M059J (cell line): ENCODE measurements at regions not wholly inside any gene's neighbourhood (a gene's known extent, or its start where the extent isn't known, plus 50 kb on each side); places are given as distances from the start of the nearest gene placed in this dataset.

Experiments used
- DNase-seq: peaks from one replicate; pipeline ENCODE4 v3.0.0-alpha.2; 2012; ENCODE audit warnings: low read depth

- DNase-seq = no peak
Observed at GRCh38 chr1:62988867-62989266, 204.9 kb downstream of the ATG4C start.

GRCh38 chr1:62989497-62989896, 205.6 kb downstream of the ATG4C start:
- DNase-seq = no peak

GRCh38 chr1:62991152-62991551, 207.2 kb downstream of the ATG4C start:
- DNase-seq = no peak

GRCh38 chr1:62993844-62994243, 209.9 kb downstream of the ATG4C start:
- no peak for DNase-seq

- no peak for DNase-seq
Observed at GRCh38 chr1:62995173-62995572, 211.2 kb downstream of the ATG4C start.

GRCh38 chr1:62997884-62998283, 214.0 kb downstream of the ATG4C start:
- no peak for DNase-seq

- no peak for DNase-seq
Observed at GRCh38 chr1:62998845-62999649, 215.1 kb downstream of the ATG4C start.

- DNase-seq = no peak
Observed at GRCh38 chr1:63000508-63000907, 216.6 kb downstream of the ATG4C start.

- DNase-seq = peak; percentile 19
Observed at GRCh38 chr1:63004868-63005267, 220.9 kb downstream of the ATG4C start.

GRCh38 chr1:63005812-63006211, 221.9 kb downstream of the ATG4C start:
- peak; percentile 34 for DNase-seq

- no peak for DNase-seq
Observed at GRCh38 chr1:63009421-63009820, 225.5 kb downstream of the ATG4C start.

GRCh38 chr1:63010913-63011660, 227.2 kb downstream of the ATG4C start:
- DNase-seq = no peak

GRCh38 chr1:63012339-63012738, 228.4 kb downstream of the ATG4C start:
- no peak for DNase-seq

GRCh38 chr1:63014267-63014666, 230.3 kb downstream of the ATG4C start:
- DNase-seq = no peak

- DNase-seq = no peak
Observed at GRCh38 chr1:63022319-63022718, 238.4 kb downstream of the ATG4C start.

GRCh38 chr1:63023171-63023570, 239.2 kb downstream of the ATG4C start:
- DNase-seq = no peak

- DNase-seq = no peak
Observed at GRCh38 chr1:63023637-63024036, 239.7 kb downstream of the ATG4C start.

- DNase-seq = peak; percentile 28
Observed at GRCh38 chr1:63024132-63024531, 240.2 kb downstream of the ATG4C start.

- DNase-seq = no peak
Observed at GRCh38 chr1:63027176-63027575, 243.2 kb downstream of the ATG4C start.

GRCh38 chr1:63032171-63032570, 248.2 kb downstream of the ATG4C start:
- DNase-seq = no peak

- no peak for DNase-seq
Observed at GRCh38 chr1:63033211-63033610, 249.3 kb downstream of the ATG4C start.

GRCh38 chr1:63034256-63034655, 250.3 kb downstream of the ATG4C start:
- DNase-seq = no peak

GRCh38 chr1:63038586-63038985, 254.7 kb downstream of the ATG4C start:
- DNase-seq = no peak
